ENCODE measurements at regions not wholly inside any gene's neighbourhood (a gene's known extent, or its start where the extent isn't known, plus 50 kb on each side); places are given as distances from the start of the nearest gene placed in this dataset.
"Not testable (repeated sequence)": the region's sequence is repeated elsewhere in the genome, so short reads cannot be mapped to it uniquely, and the experiment has no call there.

DNA sequence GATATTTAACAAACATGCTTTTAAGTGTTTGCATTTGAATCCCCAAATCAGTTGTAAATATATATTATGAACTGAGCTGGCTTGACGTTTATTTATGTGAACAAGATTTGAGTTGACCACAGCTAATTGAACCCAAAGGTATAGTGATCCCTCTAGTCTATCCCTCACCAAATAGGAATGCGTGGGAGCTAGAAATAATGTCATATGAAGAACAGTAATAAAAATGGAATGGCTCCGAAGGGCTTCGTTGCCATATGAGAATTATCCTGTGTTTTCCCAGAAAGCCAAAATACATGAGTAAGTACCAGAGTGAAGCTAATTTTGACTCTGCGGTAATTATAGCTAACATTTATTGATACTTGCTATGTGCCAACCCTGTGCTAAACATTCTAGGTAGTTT is 142.7 kb downstream of the ADCYAP1 start:
- DNase-seq: no peak

DNA sequence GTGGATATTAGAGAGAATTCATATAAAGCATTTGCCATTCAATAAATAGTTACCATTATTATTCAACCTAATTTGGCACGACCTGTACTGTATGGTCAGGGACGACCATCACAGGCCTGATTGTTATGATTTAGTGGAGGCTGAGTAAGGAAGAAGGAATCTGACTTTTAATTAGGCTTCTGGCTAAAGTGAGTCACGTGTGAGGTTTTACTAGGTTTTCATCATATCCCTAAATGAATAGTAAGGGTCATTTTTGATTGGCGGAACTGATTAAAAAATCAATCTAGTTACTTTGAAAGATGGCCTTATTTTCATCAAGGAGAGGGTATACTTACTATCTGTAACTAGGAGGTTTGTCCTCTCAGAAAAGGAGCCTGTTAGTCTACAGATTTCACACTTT is 143.4 kb downstream of the ADCYAP1 start:
- DNase-seq: no peak

GRCh38 chr18:1049173-1049572 is 144.5 kb downstream of the ADCYAP1 start:
- no peak for DNase-seq

DNA sequence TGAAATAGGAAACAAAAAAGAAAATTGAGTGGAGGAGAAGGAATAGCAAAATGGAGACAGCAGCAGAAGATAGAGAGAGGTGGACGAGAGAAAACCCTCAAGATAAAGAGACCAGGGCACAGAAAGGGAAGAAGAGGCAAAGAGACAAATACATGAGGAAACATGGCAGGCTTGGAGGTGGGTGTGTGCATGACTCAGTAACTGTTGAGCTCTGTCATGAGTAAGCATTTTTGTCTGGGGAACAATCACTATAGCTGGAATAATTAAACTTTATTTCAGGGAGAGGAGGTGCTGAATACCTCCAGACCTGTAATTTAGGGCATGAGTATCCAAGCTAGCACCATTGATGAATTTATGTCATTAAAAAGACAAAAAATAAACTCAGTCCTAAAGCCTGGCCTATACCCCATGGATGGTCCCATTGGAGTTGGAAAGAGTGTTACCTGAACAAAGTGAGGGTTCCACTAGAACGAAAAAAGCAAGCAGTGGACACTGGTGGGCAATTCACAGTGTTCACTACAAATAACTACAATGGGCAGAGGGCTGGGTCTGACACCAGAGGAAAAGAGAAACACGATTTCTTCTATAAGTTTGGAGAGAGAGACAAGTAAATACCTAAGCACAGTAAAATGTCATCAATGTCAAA is 145.5 kb downstream of the ADCYAP1 start:
- DNase-seq: no peak

DNA sequence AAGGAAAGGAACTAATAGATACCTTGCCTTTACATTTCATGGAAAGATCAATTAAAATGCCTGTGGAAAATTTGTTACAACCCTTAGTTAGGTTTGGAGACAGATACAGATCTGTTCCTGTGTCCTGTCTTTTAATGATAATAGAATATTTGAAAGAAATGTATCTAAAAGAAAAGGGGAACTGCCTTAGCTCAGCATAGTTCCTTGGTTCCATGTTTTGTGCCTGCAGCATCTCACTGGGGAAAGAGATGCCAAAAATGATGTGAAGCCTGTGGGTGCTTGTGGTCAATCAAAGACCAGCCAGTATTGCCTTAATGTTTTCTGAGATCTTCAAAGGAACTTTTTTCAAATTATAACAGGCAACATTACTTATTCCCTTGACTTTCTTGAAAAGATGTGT is 147.6 kb downstream of the ADCYAP1 start:
- no peak for DNase-seq

DNA sequence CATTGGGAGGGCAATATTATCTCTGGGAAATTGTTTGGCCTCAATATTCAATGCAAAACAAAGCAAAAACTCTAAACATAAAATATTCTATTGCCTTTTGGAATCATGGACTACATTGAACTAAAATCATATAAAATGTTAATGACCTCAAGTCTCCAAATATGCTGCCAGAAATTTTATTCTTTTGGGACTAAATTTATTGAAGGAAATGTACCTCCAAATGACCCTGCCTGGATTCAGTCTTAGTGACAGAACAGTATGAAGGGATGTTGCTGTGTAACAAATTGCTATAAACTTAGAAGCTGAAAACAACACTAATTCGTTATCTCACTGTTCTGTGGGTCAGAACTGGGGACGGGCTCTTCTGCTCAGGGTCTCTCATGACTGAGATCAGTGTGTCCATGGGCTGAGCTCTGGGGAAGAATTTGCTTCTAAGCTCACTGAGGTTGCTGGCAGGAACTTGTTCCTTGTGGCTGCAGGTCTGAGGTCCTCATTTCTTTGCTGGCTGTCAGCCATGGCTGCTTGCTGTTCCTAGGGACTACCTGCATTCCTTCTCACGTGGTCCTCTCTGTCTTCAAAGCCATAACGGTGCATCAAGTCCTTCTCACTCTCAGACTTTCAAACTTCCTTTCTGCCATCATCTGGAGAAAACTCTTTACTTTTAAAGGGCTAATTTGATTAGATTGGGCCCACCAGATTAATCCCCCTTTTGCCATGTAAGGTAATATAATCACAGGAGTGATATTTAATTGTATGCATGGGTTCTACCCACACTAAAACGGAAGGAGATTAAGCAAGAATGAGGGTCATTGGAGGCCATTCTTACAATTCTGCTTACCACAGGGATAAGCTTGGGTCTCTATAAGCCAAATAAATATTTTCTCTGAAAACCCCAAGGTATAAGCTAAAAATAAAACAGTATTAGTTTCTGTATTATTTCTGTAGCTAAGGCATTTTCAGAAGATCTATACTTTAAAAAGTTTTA is 149.0 kb downstream of the ADCYAP1 start:
- no peak for DNase-seq

GRCh38 chr18:1056404-1056803 is 151.7 kb downstream of the ADCYAP1 start:
- no peak for DNase-seq

GRCh38 chr18:1057367-1057766 is 152.7 kb downstream of the ADCYAP1 start:
- DNase-seq: no peak

DNA sequence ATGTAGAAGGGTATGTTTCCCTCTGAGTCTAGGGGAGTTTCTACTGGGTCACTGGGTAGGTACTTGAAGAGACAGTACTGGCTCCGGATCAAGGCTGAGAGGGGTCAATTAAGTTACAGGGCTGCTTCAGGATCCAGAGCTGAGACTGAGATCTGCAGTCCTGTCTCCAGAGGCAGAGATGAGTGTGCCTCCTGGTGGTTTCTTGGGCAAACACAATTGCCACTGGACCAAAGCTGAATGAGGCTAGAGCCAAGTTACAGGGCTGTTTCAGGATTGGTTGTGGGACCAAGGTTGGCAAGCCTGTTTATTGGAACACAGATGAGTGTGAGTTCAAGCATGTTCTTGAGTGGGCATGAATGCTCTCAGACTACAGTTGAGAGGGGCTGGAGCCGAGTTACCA is 157.9 kb downstream of the ADCYAP1 start:
- DNase-seq: no peak

- DNase-seq: peak; percentile 28
Measured at GRCh38 chr18:1075322-1075721, 170.7 kb downstream of the ADCYAP1 start.

DNA sequence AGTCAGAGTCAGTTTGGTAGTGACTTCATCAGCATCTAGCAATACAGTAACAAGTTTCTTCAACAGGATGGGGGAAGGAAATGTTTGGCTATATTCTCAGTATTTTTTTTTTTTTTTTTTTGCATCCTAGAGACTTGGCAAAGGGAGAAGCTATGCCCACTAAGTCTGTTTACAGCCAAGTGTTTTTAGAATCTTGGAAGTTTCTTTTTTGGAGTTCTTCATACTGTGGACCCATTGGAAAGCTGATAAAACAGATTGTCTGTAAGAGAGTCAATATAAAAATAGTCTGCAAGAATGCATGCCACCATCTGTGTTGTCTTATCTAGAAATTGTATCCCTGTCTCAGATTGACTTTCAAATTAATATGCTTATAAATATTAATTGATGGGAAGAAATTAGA is 171.2 kb downstream of the ADCYAP1 start:
- DNase-seq: no peak

- no peak for DNase-seq
Measured at GRCh38 chr18:1078301-1078700, 173.6 kb downstream of the ADCYAP1 start.

GRCh38 chr18:1083675-1084074 is 179.0 kb downstream of the ADCYAP1 start:
- DNase-seq: not testable (repeated sequence)

DNA sequence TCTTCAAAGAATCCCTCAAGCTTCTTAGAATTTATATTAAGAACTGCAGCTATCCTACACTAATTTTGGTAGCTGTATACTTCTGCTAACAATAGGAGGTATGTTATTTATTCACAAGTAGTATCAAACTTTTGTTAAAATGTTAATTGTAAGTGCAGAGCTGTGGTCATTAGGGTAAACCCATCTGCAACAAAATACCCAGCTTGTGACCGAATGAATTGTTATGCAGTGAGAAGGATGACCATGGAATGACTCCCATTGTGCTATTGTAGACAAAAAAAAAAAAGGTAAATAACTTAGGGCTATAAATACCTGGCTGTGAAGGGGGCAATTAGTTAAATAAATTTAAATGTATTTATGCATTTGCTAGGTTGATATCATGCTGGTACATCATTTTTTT is 186.1 kb downstream of the ADCYAP1 start:
- no peak for DNase-seq

DNA sequence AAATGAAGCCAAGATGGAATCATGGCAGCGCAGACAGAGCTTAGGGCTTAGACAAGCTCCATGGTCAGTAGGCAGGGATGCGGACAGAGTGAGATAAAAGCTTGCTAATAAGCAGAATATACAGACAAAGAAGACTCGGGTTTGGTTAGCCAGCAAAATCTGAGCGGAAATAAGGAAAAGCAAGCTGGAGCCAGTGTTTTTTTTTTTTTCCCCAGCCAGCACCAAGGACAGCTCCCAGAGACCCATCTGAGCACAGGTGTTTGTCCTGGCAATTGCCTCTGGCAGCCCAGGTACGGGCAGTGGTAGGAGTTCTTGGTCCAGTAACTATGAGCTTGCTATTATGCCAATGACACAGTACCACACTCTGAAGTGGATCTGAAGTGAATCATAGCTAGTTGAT is 187.6 kb downstream of the ADCYAP1 start:
- DNase-seq: no peak

GRCh38 chr18:1094409-1094808 is 189.7 kb downstream of the ADCYAP1 start:
- no peak for DNase-seq

DNA sequence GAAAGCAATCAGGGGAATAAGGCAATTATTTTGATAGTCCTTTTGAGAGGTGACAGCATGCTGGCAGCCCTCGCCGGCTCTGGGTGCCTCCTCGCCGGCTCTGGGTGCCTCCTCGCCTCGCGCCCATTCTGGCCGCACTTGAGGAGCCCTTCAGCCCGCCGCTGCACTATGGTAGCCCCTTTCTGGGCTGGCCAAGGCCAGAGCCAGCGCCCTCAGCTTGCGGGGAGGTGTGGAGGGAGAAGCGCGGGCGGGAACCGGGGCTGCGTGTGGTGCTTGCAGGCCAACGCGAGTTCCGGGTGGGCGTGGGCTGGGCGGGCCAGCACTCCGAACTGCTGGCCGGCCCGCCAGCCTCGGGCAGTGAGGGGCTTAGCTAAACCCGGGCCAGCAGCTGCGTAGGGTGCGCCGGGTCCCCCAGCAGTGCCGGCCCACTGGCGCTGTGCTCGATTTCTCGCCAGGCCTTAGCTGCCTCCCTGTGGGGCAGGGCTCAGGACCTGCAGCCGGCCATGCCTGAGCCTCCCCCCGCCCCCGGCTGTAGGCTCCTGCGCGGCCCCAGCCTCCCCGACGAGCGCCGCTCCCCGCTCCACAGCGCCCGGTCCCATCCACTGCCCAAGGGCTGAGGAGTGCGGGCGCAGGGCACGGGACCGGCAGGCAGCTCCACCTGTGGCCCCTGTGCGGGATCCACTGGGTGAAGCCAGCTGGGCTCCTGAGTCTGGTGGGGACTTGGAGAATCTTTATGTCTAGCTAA is 193.5 kb downstream of the ADCYAP1 start:
- not testable (repeated sequence) for DNase-seq

DNA sequence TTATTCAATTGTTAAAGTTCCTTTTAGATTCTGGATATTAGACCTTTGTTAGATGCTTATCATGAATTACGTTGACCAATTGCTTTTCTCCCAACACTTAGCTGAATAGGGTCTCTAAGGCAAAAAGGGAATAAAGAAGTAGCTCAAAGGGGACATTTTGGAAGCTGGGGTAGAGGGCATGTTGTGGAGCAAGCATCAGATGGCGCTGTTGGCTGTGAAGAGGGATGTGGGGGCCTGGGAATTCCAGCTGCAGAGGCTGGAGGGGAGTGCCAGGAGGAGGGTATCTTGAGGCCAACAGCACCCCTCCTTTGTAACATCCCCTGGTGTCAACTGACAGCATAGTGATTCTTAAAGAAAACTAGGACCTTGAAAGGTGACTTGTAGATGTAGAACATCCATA is 198.2 kb downstream of the ADCYAP1 start:
- DNase-seq: no peak

DNA sequence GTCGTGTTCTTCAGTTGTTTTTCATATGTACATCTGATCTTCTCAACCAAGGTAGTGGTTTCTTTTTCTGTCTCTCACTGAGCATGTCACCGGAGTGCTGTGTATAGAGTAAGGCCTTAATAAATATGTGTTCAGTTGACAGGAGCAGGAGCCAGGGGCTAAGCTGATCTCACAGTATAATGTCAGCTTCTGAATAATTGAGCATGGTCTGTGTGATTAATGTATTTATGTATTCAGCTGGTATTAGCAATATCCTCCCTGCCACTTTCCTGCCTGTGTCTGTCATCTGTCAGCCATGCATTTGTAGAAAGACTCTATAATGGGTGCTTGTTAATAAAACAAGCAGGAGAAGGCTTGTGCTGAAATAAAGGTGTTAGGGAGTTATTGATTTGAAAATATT is 198.9 kb downstream of the ADCYAP1 start:
- DNase-seq: no peak

GRCh38 chr18:1104181-1104881 is 199.7 kb downstream of the ADCYAP1 start:
- no peak for DNase-seq

DNA sequence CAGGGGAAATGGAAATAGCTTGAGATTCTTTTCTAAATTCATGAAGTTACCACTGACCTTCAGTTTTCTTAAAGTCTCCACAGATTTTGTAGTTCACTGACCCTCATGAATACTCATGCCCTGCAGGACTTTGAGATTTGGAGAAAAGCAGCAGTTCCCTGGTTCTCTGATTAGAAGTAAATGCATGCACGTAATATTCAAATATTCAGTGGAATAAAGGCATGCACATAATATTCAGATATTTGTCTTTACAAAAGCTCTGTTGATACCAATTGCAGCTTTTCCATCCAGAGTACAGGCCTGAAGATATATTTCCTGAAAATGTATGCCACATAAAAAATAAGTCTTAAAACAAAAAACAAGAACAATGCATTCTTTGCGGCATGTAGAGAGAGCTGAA is 219.8 kb downstream of the ADCYAP1 start:
- no peak for DNase-seq

DNA sequence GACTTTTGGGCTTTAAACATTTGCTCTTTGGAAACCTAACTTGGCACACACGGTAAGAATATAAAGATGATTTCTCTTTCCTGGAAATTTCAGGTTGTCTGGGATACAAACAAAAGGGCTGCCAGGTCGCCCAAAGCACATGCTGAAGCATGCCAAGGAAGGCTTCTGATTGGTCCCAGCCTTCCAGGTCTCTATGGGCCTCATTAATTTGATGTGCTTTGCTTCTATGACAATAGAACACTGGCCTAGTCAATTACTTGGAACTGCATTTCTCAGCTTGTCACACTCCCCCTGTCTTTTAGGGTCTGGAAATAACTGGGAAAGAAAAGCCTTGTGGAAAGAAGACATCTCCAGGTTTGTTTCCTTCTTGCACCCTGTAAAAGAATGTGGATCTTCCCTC is 228.9 kb downstream of the ADCYAP1 start:
- no peak for DNase-seq

GRCh38 chr18:1147730-1148129 is 243.1 kb downstream of the ADCYAP1 start:
- no peak for DNase-seq

All from NCI-H1436 (cell line).